OCI-LY7 (cell line): ENCODE measurements at regions not wholly inside any gene's neighbourhood (a gene's known extent, or its start where the extent isn't known, plus 50 kb on each side); places are given as distances from the start of the nearest gene placed in this dataset.

Experiments used
- CTCF ChIP-seq: fragments of 200-600 bp; sonication (generic); conservative IDR thresholded peaks from 2 replicates; pipeline ENCODE4 v1.5.1; 2014; ENCODE audit warnings: mild to moderate bottlenecking, antibody characterized with exemption, low read length, moderate library complexity, mixed read lengths
- EZH2phosphoT487 ChIP-seq: fragments of 200-600 bp; sonication (generic); IDR thresholded peaks from 2 replicates; pipeline ENCODE4 v1.6.1; 2018; ENCODE audit warnings: low read depth, borderline replicate concordance, mild to moderate bottlenecking, mixed run types, antibody characterized with exemption, low read length, moderate library complexity, mixed read lengths

- TF ChIP-seq CTCF (no peak), EZH2phosphoT487 (no peak)
Observed at GRCh38 chr19:30146346-30146745, 204.3 kb downstream of the URI1 start.
